ENCODE measurements at regions not wholly inside any gene's neighbourhood (a gene's known extent, or its start where the extent isn't known, plus 50 kb on each side); places are given as distances from the start of the nearest gene placed in this dataset.

GRCh38 chrY:12605426-12605825, 95.6 kb upstream of the USP9Y start:
- DNase-seq, result no peak

- DNase-seq, result no peak
Observed at GRCh38 chrY:12610861-12611260, 90.2 kb upstream of the USP9Y start.

- DNase-seq, result no peak
Observed at GRCh38 chrY:12615733-12616446, 85.1 kb upstream of the USP9Y start.

- no peak for DNase-seq
Observed at GRCh38 chrY:12621454-12622081, 79.5 kb upstream of the USP9Y start.

- no peak for DNase-seq
Observed at GRCh38 chrY:12623204-12623603, 77.8 kb upstream of the USP9Y start.

- DNase-seq, result no peak
Observed at GRCh38 chrY:12642986-12643385, 58.0 kb upstream of the USP9Y start.

GRCh38 chrY:12643693-12644348, 57.2 kb upstream of the USP9Y start:
- DNase-seq, result no peak

GRCh38 chrY:12651095-12651494, 49.9 kb upstream of the USP9Y start:
- no peak for DNase-seq

Measured in activated CD4-positive, alpha-beta T cell treated with anti-CD3 and anti-CD28 coated beads for 4 hours (primary cell).